T-helper 1 cell (primary cell): ENCODE measurements at regions not wholly inside any gene's neighbourhood (a gene's known extent, or its start where the extent isn't known, plus 50 kb on each side); places are given as distances from the start of the nearest gene placed in this dataset.

Experiments used
- DNase-seq, 5 donors: peaks; one replicate each; pipeline ENCODE4 v3.0.0-alpha.2; 2012 to 2020

DNA sequence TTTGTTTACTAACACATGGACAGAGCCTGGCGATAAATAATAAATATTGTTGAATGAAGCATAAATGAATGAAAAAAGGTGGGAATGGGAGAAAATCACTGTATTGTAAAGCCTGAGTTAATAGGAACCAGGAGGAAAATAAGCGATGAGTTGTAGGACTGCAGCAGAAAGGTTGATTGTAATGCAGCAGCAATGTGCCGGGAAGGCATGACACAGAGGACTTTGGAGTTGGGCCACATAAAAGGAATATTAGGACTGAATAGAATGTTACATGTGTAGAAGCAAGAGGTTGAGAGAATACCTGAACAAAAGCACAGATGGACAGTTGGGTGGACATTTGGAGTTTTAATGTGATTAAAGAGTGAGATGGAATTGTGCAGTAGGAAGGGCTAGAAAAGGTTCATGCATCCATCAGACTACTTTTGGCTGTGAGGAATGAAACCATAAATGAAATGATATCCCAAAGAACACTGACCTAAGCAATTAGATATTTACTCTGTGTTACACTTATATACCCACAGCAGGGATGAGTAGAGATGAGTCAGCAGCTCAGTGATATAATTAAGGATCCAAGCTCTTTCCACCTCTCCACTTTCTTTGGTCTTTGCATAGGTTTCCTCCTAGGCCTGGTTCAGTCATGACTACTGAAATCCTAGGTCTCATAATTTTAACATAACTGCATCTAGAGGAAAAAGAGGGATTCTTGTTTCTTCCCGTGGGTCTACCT, 55.4 kb downstream of the CCER1 start:
- no peak for DNase-seq

DNA sequence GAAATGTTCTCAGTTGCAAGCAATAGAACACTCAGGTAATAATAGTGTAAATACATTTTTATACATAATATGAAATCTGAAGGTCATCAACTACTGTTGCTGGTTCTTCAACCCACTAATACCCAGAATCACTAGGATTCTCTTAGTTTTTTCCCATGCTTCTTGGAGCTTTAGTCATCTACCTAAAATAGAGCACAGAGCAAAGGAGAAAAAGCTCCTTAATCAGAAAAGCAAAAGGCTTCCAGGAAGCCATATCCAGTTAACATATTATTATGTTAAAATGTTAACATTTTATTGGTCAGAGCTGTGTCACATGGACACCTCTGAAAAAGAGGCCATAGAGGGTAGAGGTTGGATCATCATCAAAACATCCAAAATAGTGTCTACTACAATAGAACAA, 57.0 kb downstream of the CCER1 start:
- DNase-seq: no peak

DNA sequence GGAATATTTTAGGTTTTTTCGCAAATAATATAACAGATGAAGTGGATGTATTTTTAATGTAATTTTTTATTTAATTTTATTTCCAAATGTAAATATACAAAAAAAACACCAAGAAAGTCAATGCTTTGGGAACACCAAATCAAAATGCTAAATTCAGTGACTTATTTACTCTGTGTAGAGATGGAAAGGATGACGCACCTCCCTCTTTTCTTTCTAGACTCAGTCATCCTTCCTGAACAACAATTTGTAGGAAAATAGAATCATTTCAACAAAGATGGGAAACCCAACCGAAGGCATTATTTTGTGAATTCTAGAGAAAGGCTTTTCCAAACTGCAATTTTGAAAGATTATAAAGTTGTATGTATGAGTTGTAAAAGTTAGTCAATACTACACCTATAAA, 57.7 kb downstream of the CCER1 start:
- DNase-seq: no peak

DNA sequence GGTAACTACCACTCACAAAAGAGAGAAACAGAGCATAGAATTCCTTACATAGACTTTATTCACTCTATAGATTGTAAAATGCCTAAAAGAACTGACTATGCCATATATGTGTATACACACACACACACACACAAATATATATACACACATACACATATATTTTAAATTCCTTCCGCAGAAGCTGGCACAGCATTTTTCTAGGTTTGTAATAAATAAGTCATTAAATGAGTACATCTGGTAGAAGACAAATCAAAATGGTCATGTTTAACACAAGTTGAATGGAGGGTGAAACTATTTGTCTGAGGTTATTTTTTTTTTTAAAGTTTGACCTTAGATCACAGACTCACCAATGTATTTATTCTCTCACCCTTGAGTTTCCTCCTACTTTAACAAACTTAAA, 58.2 kb downstream of the CCER1 start:
- DNase-seq: no peak

DNA sequence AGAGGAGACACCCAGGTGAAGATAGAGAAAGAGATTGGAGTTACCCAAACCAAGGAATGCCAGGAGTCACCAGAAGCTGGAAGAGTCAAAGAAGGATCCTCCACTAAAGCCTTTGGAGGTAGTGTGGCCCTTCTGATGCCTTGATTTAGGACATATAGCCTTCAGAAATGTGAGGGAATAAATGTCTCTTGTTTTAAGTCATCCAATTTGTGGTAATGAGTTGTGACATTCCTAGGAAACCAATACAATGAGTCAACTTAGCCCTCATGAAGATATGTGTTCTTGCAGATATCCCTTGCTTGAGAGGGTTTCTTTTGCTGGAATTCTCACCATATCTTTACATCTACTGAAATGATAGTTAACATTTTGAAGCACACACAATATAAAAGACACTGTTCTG, 58.8 kb downstream of the CCER1 start:
- DNase-seq: no peak

DNA sequence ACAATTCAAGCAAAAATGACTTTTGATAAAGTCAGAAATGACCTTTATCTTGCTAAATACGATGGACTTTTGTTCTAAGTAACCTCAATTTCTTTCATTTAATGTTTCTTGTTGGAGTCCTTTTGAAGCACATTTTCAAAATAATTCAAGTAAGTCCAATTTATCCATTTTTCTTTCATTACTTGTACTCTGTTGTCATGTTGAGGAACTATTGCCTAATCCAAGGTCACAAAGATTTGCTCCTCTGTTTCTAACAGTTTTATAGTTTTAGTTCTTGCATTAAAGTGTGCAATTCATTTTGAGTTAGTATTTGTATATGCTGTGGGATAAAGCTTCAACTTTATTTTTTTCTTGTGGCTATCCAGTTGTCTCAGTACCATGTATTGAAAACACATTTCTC, 66.7 kb downstream of the CCER1 start:
- DNase-seq: no peak

DNA sequence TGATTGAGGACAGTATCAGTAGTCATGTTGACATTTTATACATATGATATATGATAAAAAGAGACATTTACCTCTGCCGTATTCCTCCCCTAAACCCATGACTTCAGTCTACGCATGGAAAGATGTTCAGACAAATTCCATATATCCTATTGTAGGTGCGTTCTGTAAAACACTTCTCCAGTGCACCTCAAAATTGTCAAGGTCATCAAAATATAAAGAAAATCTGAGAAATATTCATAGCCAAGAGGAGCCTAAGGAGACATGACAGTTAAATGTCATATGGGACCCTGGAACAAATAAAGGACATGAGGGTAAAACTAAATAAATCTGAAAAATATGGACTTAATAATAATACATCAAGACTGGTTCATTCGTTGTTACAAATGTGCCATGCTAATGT, 71.5 kb downstream of the CCER1 start:
- no peak for DNase-seq

DNA sequence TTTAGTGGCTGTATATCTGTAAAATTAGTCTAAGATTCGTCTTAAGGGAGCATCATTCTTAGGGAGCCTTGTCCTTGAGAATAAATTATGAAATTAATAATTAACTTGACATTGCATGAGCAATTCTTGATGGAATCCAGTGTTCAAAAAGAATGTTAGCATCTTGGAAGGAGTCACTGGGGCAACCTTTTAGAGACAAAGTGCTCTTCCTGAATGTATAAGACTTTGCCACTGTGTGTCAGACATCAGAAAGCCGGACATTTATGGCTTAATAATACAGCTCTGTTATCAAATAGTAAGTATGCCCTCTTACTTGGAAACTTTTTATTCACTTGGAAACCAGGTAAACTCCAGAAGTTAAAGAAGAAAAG, 83.3 kb downstream of the CCER1 start:
- DNase-seq: no peak

DNA sequence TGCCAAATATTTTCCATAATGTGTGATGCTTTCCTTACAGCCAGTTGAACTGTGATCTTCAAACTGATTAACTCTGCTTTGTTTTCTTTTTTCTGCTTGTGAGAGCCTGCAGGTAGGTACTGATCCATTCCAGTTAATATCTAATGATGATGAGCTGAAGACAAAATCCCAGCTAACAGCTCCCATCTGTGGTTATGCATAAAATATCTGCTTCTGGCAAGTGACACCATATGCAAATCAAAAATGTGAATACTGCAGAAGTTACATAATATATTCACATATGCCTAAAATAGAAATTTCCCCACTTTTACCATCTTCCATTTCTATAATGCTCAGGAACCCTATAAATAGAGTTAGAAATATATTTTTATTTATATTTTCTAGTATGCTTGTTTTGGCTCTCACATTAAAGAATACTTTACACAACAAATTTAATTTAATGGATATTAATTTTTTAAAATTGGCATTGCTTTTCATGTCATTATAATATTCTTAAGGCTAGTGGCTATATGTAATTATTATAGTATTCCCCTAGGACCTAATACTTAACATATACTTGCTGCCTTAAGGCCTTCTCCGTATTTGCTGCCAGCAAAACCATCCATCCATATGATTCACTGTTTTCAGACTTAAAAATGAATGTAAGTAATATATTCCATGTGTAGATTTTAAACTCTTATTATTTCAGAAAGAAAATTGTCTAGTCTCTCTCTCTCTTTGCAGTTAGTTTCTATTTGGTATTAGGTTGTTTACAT, 83.8 kb downstream of the CCER1 start:
- DNase-seq: no peak

DNA sequence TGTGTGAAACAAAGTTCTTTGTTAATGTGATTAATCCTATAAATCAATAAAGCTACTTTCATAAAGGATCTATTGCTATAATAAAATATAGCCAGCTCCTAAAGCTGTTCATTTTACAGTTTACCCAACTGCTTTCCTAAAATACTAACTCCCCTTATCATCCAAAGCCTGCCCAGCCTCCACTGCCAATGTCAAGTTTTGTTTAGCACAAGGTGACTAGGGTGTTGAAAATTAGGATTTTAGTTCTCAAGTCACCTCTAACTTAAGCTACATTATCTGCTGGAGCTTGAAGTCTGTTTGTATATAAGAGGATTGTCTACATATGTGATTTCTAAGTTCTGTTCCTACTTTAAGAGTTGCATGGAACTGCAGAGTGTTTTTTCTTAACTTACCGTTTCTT, 86.3 kb downstream of the CCER1 start:
- no peak for DNase-seq

DNA sequence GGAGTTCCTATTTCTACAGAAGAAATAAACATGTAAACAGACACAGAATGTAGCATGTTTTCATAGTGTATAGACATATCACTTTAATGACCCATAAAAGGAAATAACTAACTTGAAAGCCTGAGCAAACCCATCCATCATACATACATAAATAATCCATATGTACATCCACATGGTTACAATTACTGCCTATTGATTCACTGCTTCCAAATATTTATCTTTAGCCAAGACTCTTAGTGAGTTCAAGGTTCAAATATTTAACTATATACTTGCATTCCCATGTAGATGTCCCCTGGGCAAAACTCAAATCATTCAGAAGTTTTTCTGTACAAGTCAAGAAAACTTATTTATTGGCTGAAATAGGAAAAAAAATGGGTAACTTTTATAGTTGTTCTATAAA, 95.4 kb downstream of the CCER1 start:
- DNase-seq: no peak

DNA sequence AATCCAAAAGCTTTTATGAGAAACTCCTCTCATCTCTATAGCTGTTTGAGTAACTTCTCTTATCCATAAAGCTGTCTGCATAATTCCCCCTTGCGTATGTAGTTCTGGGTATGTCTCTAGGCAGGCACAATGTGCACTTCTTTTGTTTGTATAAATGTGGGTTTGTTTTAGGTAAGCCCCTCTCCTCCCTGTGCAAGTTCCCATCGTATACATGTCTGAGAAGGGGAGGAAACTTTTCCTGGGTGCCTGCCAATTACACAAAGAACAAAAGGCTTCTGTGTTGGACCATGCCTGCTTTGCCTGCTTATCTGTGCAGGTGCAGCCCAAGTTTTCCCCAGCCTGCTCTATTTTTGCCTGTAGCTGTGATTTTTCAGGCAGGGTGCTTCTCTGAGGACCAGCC, 96.7 kb downstream of the CCER1 start:
- no peak for DNase-seq

DNA sequence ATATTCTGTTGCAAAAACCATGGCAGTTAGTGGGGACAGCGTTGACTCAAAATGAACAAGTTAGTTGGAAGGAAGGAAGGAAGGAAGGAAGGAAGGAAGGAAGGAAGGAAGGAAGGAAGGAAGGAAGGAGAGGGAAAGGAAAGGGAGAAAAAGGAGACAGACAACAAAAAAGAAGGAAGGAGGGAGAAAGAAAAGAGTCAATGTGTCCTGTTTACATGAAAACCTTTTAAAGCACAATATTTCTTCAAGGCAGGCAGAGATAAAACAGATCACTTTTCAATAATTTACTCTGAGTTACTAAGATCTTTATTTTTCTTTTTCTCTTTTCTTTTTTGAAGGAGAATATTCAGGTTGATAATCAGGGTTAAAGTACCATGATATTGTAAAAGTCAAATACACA, 99.4 kb downstream of the CCER1 start:
- DNase-seq: no peak

DNA sequence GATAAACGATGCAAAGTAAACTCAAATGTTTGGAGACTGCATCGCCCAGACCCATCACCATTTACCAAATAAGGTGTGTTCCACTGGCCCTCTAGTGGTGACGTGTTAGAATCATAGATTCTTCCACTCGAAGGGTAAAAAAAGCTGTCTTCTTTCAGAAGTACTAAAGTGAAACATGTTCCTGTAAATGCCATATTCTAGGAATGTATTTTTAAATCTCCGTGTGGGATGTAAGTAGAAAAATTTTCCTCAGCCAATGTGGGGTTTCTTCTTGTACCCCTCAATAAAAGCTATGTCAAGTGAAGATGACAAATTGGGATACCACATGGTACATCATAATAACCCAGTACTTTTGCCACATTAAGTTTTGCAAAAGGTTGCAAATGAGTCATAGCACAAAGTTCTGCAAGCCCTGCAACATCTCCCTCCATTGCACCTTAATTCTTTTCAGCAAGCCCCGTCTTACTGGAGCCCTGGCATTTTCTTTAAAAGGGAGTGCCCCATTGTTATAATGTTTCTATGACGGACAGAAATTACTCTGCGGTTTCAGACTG, 100.8 kb downstream of the CCER1 start:
- peak in 2 of 5 donors; percentile 2 to 5 for DNase-seq

DNA sequence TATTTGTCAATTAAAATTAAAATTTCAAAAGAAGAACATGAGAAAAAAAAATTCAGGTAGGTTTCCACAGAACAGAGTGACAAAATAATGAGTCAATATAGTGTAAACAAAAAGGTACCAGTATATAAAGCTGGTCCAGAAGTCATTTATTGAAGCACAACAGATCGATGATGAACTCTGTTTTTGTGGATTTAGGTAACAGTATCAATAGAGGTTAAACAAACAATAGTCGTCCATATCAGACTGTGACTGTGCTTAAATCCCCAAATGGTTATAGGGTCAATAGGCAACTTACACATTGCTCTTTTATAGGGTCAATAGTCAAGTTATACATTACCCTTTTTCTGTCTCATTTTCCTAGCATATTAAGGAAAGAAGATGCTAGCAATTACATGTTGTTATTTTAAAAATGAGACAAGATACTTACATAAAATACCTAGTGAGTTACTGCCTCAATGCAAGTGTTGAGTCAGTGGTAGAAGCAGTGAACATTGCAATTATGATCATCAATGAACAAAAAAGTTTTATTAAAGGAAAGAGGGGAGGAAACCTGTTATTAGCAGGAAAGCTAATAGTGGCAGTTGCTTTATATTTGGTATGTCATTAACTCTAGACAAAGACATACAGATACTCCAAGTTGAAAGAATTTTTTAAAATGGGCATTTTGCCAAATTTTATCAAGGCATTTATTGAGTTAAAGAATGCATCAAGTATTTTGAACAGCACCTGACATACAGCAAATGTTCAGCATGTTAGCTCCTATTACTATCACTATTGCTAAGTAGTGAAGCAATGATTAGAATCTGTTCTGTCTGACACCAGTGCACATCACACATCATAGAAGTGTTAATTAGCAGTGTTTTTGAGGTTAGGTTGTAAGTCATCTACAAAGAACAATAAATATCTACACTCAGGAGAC, 102.9 kb downstream of the CCER1 start:
- DNase-seq: no peak

DNA sequence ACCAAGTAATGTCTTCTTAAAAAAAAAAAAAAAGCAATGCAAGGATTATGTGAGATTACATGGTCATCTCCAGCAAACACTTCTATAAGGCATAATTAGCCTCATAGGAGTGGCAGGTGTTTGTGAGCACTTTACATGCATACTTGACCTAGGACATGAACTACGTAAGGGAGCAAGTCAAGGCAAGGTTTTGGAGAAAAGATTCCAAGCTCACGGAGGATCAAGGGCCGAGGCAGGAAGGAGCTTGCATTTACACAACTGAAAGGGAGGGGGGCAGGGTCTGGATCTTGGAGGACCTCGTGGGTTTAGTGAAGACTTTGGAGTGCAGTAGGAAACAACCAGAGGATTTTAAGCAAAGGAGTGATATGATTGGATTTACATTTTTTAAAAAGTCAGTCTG, 112.5 kb downstream of the CCER1 start:
- no peak for DNase-seq

DNA sequence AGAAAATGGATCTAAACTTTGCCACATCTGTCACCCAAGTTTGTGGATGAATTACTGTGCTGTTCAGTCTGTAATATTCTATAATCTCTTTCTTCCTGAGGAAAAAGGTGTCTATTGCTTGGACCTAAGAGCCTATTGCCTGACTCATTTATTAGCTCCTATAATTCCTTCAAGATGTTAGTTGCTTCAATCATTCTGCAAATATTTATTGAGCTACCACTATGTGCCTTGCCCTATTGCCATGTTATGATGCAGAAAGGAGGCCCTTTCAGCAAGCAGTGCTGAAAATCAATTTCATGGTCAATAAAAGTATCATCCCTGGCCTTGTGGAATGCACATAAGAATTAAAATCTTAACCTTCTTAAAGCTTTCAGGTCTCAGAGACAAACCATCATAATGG, 113.6 kb downstream of the CCER1 start:
- DNase-seq: no peak

DNA sequence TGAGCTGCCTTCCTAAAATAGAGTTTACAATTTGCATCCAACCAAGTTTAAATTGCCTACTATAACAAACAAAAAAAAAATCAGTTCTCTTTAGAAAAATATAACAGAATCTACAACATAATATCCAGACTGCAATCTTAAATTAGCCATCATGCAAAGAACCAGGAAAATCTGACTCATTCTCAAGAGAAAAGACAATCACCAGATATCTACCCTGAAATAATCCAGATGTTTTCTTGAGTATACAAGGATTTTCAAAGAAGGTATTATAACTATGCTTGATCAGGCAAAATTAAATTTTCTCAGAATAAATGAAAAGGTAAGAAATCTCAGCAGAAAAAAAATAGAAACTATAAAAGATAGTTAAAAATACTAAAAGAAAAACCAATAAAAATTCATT, 115.6 kb downstream of the CCER1 start:
- DNase-seq: no peak

DNA sequence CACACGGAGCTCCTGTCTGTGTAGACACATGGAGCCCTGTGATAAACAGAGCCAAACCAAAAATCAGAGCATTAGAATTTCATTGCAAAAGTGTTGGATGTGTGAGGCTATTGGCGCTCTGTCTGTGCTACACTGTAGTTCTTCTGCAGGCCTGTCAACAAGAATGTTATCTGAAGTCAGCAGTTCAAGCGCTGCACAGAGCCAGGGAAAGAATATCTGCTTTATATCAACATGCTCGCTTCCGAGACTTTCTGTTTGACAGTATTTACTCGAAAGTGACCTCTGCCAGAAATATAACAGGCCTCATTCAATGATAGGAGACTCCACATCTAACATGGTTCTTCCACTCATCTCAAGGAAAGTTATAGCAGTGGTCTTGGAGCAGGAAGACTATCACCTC, 118.3 kb downstream of the CCER1 start:
- no peak for DNase-seq

DNA sequence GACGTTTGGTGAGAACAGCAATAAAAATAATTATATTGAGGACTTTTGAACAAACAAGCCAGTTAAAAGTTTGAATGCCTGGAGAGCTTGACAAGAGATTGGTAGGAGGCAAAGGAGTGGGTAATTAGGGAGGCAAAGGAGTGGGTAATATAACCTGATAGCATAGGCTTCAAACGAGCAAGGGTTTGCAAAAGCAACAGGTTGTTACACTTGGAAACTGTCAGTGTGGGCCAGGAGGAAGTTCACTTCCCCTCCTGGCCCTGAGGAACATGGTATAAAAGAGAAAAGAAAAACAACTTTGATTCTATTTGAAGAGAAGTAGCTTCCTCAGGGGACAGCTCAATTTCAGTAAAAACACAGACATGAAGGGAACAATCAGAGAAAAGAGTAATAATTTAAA, 121.7 kb downstream of the CCER1 start:
- DNase-seq: no peak

DNA sequence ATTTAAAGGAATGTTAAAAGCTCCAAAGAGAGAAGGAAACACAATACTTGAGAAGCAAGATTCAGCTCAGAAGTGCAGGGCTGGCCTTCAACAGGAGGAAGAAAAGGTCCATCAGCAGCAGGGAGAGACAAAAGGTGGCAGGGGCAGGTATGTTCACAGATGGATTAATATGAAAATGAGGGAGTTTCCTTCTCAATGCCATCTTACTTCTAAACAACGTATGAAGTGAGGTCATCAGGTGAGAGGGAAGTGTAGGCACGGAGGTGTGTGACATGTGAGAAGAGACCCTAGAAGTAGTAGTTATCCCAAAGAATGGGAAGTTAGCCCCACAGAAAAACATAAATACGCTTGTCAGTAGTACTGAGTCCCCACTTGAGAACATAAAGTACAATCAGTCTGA, 122.5 kb downstream of the CCER1 start:
- DNase-seq: no peak

DNA sequence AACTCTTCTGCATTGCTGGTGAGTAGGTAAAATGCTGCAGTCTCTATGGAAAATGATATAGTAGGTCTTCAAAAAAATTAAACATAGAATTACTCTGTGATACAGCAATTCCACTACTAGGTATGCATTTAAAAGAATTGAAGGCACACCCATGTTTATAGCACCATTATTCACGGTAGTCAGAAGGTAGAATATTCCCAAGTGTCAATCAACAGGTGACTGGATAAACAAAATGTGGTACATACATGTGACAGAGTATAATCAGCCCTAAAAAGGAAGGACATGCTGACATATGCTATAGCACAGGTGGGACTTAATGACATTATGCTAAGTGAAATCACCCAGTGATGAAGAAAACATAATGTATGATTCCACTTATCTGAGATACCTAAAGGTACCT, 123.3 kb downstream of the CCER1 start:
- DNase-seq: no peak

DNA sequence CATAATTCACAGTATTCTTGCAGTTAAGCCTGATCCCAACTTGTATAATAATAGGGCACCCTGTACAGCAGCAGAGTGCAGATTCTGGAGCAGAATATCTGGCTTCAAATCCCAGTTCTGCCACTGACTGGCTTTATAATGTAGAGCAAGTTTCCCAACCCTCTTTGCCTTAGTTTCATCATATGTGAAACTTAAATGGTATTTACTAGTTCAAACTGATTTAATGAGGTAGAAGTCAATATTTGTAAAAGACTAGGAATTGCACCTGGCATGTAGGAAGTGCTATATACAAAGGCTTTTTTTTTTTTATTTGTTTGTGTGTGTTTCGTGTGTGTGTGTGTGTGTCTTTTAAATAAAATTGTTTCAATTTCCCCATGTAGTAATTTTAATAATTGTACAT, 125.9 kb downstream of the CCER1 start:
- no peak for DNase-seq
